NCI-H2227 (cell line): ENCODE measurements at regions not wholly inside any gene's neighbourhood (a gene's known extent, or its start where the extent isn't known, plus 50 kb on each side); places are given as distances from the start of the nearest gene placed in this dataset.
"Not testable (repeated sequence)": the region's sequence is repeated elsewhere in the genome, so short reads cannot be mapped to it uniquely, and the experiment has no call there.

Source experiments
- DNase-seq: peaks from one replicate; lab custom pipeline; 2025; ENCODE audit not compliant: unreplicated experiment; lab: John Stamatoyannopoulos, UW

DNA sequence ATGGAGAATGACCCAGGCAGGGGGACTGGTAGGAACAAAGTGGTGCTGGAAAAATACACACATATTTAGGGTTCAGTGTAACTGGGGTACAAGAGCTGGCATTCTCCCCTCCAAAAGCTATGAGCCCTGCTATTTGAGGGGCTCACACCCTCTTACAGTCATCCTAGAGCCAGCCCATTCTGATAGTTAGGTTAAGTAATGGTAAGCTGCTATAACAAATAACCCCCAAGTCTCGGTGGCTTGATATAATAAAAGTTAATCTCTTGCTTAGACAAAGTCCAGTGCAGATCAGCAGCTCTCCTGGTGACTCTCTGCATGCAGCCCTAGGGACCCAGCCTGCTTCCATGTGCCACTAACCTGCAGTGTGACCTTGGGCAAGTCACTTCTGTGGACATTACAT is 234.9 kb upstream of the HES1 start:
- no peak for DNase-seq

DNA sequence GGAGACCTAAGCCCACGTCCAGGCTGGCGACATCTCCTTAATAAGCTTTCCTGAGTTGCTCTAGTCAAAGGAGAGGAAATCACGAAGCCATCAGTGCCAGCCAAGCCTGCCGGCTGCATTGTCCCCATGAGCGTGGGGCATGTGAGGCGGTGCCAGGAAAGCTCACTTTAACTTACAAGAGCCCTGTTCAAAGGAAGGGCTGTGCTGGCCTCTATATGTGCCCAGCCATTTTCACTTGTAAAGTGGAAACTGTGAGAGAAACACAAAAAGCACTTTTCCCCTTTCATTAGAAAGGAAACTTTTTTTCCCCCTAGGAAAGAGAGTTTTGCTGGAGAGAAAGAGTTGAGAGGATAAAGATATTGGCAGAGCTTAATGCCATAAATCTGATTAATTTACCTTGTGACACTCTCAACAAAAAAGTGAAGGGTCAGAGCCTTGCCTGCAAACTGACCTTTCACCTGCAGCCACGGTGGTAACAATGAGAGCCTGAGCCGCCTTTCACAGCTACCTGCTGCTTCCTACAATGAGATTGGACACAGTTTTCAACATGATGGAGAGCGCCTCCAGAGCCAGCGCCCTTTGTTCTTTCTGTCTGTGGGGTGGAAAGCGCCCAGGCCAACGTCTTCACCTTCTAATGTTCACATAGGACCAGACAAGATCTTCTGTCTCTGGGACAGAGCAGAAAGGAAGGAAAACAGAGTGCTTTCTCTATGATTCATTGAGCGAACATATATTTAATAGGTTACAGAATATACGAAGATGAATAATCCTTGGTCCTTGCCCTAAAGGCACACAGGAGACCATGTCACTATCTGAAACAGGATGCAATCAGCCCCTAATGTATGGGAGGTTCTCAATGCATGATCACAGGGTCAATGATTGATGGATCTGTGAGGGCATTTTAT is 233.1 kb upstream of the HES1 start:
- no peak for DNase-seq

- DNase-seq = no peak
Measured at GRCh38 chr3:193903512-193903817, 232.5 kb upstream of the HES1 start.

DNA sequence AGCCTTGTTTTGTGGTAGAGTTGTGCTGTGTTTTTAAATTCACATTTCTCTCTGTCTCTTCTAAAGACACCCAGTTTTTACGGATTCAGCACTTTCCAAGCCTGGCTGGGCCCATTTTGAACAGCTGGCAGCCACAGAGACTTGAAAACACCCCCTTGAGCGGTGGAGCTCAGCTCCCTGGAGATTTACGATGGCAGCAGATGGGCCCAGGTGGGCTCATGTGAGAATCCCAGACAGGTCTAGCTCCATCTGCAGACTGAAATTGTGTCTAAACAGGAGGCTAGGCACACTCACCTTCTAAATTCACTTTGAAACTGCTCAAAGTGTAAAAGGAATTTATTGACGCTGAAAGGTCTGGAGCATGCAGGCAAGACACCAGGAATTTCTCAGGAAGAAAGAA is 232.0 kb upstream of the HES1 start:
- no peak for DNase-seq

- no peak for DNase-seq
Measured at GRCh38 chr3:193905541-193906396, 230.2 kb upstream of the HES1 start.

GRCh38 chr3:193906849-193907410 is 229.0 kb upstream of the HES1 start:
- no peak for DNase-seq

DNA sequence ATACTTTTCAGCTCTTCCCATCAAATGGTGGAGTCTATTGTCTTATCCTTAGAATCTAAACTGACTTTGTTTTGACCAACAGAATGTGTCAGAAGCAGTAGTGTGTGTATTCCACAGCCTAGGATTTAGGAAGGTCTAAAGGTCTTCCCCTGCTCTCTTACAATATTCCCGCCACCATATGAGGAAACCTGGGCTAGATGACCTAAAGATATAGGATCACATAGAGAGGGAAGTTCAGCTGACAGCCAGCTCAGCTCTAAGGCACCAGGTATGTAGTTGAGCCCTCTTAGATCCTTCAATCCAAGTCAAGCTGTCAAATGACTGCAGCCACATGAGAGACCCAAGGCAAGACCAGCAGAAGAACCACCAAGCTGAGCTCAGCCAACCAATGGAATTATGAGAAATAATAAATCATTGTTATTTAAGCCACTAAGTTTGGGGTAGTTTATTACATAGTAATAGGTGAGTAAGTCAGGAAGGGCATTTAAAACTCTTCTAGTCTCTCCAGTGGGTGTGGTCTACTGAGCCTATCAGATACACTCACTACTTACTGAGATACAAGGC is 227.7 kb upstream of the HES1 start:
- no peak for DNase-seq

- no peak for DNase-seq
Measured at GRCh38 chr3:193909387-193909786, 226.6 kb upstream of the HES1 start.

DNA sequence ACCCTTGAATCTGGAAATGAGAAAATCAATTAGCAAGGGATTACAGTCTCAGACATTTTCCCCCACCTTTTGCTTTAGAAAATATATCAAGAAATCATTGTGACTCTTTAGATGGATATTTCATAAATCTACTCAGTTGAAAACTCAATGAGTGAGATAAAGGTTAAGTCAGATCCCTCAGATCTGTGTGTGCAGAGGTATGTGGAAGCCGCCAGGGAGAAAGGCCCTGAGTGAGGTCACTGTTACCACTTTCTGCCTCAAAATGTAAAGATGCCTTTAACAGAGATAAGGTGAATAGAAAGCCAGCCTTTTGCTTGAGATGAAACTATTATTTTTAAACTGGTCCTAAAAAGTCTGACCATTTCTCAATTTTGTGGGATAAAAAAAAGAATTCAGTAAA is 225.6 kb upstream of the HES1 start:
- no peak for DNase-seq

DNA sequence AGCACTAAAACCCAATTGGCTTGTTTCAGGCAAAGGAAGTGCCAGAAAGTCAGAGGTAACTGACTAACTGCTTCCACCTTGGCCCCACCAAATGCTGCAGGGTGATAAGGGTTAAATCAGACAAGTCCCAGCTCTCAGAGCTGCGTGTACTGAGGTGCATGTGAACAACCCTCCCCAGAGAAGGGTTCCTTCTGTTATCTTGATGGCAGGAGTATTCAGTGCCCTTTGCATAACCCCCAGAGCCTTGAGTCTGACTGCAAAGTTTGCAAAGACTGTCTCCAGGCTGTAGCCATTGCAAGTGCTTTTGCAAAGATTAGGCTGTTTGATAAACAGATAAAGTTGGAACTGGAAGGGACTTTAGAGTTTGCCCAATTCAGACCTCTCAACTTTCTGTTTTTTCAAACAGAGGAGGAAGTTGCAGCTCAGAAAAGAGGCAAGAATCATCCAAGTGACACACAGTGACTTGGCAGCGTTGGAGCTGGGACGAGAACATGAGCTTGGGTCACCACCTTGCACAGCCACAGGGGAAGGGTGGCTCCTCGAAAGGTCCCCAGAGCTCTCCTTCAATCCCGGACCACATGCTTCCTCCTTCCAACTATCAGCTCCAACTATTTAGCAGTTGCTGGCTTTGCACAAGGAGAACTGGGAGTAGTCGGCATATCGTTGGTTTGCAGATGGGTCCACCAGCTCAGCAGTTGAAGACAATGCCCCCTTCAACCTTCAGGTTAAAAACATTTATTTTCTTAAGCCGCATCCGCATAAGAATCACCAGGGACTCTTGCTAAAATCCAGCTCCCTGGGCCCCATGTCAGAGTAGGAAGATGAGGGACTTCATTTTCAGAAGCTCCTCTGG is 224.8 kb upstream of the HES1 start:
- DNase-seq = no peak

- no peak for DNase-seq
Measured at GRCh38 chr3:193911784-193912340, 224.1 kb upstream of the HES1 start.

DNA sequence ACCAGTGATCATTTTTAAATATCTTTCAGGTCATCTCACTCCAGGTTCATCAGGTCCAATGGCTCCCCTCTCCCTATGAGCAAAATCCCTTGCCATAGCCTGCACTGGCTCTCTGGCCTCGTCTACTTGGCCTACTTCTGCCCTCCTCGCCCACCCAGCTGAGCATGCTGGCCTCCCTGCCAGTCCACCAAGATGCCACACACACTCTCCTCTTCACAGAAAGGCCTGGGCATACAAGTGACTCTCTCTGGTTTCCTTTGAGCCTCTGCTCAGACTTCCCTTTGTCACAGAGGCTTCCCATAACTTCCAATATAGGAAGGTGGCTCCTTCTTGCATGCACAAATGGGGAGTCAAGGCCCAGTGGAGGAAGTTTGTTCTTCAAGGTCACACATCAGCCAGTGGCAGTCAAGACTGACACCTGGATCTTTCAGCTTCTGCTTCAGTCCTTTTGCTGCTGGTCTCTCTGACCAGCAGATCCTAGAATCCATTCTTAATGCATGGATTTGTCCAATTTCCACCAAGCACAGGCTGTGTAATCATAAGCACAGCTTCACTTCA is 223.2 kb upstream of the HES1 start:
- no peak for DNase-seq

- no peak for DNase-seq
Measured at GRCh38 chr3:193914602-193915001, 221.3 kb upstream of the HES1 start.

DNA sequence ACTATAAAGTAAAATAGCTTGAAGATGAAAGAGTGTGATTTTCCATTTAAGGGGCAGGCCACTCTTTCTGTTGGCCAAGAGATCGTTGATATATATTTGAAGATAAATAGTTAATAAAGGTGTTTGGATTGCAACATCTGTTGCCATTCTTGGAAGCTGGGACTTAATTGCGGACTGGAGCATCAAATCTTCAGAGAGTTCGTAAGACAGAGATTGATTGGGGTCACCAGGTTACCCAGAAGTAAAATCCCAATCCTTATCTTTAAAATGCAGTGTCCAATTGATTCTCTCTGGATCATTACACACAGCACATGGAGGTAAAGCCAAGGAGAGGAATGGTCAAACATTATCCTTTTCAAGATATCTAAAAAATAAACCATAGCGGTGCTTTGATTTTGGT is 220.8 kb upstream of the HES1 start:
- DNase-seq = no peak

DNA sequence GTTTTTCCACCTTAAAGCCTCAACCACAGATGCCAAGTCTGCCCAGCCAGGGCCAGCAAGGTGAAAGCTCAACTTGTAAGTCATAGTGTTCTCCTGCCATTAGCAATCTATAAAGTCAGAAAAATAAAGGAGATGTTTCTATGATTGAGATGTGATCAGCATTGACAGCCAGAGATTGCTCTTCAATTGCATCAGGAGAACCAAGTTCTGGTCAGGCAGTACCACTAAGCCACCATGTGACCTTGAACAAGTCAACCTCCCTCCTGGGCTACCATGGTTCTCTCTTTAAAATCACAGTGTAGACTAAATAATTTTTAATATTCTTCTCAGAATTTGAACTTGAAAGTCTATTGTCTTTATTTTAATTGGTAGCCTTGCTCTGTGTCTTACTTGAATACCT is 220.3 kb upstream of the HES1 start:
- DNase-seq = no peak

- no peak for DNase-seq
Measured at GRCh38 chr3:193917158-193917557, 218.8 kb upstream of the HES1 start.

DNA sequence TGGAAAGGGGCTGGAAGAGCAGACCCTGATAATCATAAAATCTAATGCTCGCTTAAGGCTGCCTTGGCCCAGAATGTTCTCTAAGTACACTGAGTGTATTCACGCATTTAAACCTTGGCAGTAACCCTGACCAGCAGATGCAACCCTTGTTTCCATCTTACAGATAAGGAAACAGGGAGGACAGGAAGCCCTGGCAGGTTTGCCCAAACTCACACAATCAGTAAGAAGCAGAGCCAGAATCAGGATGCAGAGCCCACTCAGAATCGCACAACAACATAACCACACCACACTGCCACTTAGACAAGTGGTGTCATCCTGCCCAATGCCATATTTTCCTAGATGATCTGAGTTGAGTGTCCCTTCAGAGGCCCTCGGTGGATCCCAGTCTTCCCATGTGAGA is 214.5 kb upstream of the HES1 start:
- DNase-seq = no peak

DNA sequence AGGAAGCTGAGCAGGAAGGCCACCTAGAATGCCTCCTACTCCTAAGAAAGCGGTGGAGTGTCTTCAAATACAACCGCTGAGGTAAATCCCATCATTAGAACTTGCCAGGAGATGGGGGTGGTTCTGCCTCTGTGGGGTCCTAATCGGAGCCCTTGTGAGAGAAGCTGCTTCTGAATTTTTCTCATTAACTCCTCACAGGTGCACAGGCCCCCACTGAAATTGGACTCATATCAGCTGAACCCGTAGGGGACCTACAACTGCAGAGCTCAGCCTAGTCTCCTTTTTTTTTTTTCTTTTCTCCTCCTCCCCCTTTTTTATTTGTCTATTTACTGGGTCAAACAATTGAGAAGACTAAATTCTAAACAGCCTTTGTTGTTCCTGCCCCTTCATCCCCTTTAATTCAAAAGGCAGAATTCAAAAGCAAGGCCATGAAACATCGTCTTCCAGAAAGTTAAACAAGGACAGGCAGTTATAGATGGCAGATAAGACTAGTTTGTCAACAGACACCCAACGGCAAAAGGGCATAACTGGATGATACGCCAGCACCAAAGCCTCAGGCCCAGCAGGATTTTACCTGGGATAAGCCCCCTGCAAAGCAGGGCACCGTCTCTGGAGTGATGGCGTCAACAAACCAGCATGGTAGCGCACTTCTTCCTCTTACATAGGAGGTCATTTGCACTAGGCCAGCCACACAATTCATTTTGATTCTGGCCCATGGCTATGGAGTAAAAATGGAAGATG is 213.7 kb upstream of the HES1 start:
- DNase-seq = no peak

DNA sequence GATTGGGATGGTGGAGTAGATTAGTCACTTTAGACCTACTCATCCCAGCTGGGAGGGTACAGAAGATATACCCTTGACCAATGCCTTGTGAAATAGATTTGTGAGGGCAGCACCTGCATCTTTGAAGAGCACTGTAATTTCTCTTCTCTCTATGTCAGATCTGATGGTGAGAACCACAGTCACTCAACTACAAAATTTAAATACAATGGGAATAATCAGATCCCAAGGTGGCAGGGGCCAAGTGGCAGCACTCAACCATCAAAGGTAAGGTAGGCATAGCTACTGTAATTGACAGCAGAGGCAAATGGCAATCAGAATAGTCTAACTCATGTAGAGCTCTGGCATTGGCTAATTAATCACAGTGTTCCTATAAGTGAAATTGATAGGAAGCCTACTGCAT is 212.0 kb upstream of the HES1 start:
- DNase-seq = not testable (repeated sequence)
